Mesenchymal stem cell (in vitro differentiated cells and primary cell): ENCODE measurements at regions not wholly inside any gene's neighbourhood (a gene's known extent, or its start where the extent isn't known, plus 50 kb on each side); places are given as distances from the start of the nearest gene placed in this dataset.

ENCODE experiments used
- DNase-seq: peaks from one replicate; pipeline ENCODE4 v3.0.0-alpha.2; 2013
- H2AFZ ChIP-seq: one replicate; pipeline ENCODE4 v1.6.1; 2013; ENCODE audit warnings: low read depth, mild to moderate bottlenecking, control low read depth, inconsistent platforms, low read length, moderate library complexity
- H2AK5ac ChIP-seq: 2 replicates; pipeline ENCODE4 v1.6.1; 2013; ENCODE audit warnings: low read length, moderate library complexity, mild to moderate bottlenecking, inconsistent platforms; ENCODE audit not compliant: severe bottlenecking
- H2BK120ac ChIP-seq: one replicate; pipeline ENCODE4 v1.6.1; 2013; ENCODE audit warnings: low read depth, mild to moderate bottlenecking, inconsistent platforms, low read length, moderate library complexity
- H2BK12ac ChIP-seq, 2 experiments: one replicate each; pipeline ENCODE4 v1.6.1; 2013; ENCODE audit warnings: inconsistent platforms in 2 of 2, low read length in 2 of 2, mild to moderate bottlenecking in 2 of 2, moderate library complexity in 2 of 2, control low read depth in 1 of 2
- H2BK15ac ChIP-seq: one replicate; pipeline ENCODE4 v1.6.1; 2013; ENCODE audit warnings: mild to moderate bottlenecking, low read depth, inconsistent platforms; ENCODE audit not compliant: poor library complexity, severe bottlenecking
- H2BK5ac ChIP-seq: 2 replicates; pipeline ENCODE4 v1.6.1; 2013; ENCODE audit warnings: low read depth, mild to moderate bottlenecking, low read length, control low read depth, inconsistent platforms; ENCODE audit not compliant: poor library complexity, severe bottlenecking
- H3K14ac ChIP-seq, 2 experiments: one replicate each; pipeline ENCODE4 v1.6.1; 2013; ENCODE audit warnings: inconsistent platforms in 2 of 2, low read length in 2 of 2, control low read depth in 1 of 2, mild to moderate bottlenecking in 1 of 2, moderate library complexity in 1 of 2
- H3K18ac ChIP-seq, 2 experiments: one replicate each; pipeline ENCODE4 v1.6.1; 2013; ENCODE audit warnings: inconsistent platforms in 2 of 2, low read length in 2 of 2, control low read depth in 1 of 2, low read depth in 1 of 2, mild to moderate bottlenecking in 1 of 2
- H3K23ac ChIP-seq, 2 experiments: one replicate each; pipeline ENCODE4 v1.6.1; 2013; ENCODE audit warnings: inconsistent platforms in 2 of 2, low read length in 2 of 2, mild to moderate bottlenecking in 2 of 2, moderate library complexity in 2 of 2, control low read depth in 1 of 2
- H3K27ac ChIP-seq: 2 replicates; pipeline ENCODE4 v1.5.1; 2013; ENCODE audit warnings: mild to moderate bottlenecking, moderate library complexity, low read length, control low read depth, inconsistent platforms; ENCODE audit not compliant: poor library complexity, severe bottlenecking
- H3K27me3 ChIP-seq, 2 experiments: 2 replicates each; pipeline versions ENCODE4 v1.6.1 to v1.7.0; 2013; ENCODE audit warnings: low read length in 2 of 2, mild to moderate bottlenecking in 2 of 2, moderate library complexity in 2 of 2, control low read depth in 1 of 2, inconsistent platforms in 1 of 2; ENCODE audit not compliant: control insufficient read depth in 1 of 2, insufficient read depth in 1 of 2
- H3K36me3 ChIP-seq, 2 experiments: 2 replicates each; pipeline versions ENCODE4 v1.6.1 to v1.7.0; 2013; ENCODE audit warnings: low read length in 2 of 2, control low read depth in 1 of 2, inconsistent platforms in 1 of 2, low read depth in 1 of 2, mild to moderate bottlenecking in 1 of 2; ENCODE audit not compliant: insufficient read depth in 2 of 2, control insufficient read depth in 1 of 2
- H3K4ac ChIP-seq, 2 experiments: one replicate each; pipeline ENCODE4 v1.6.1; 2013; ENCODE audit warnings: inconsistent platforms in 2 of 2, low read length in 2 of 2, mild to moderate bottlenecking in 2 of 2, moderate library complexity in 2 of 2, control low read depth in 1 of 2, low read depth in 1 of 2
- H3K4me1 ChIP-seq: 2 replicates; pipeline ENCODE4 v1.6.1; 2013; ENCODE audit warnings: low read depth, low read length, control low read depth; ENCODE audit not compliant: control insufficient read depth, insufficient read depth
- H3K4me2 ChIP-seq: 2 replicates; pipeline ENCODE4 v1.6.1; 2013; ENCODE audit warnings: low read length, mild to moderate bottlenecking, inconsistent platforms; ENCODE audit not compliant: poor library complexity, severe bottlenecking
- H3K4me3 ChIP-seq, 2 experiments: 2 replicates each; pipeline versions ENCODE4 v1.5.1 to v1.7.0; 2013; ENCODE audit warnings: low read length in 2 of 2, mild to moderate bottlenecking in 2 of 2, control low read depth in 1 of 2, low read depth in 1 of 2; ENCODE audit not compliant: insufficient read depth in 1 of 2
- H3K79me1 ChIP-seq: replicated peaks from 2 replicates; pipeline ENCODE4 v1.6.1; 2013; ENCODE audit warnings: mild to moderate bottlenecking, control low read depth, low read length, inconsistent platforms; ENCODE audit not compliant: poor library complexity, severe bottlenecking
- H3K9ac ChIP-seq: 2 replicates; pipeline ENCODE4 v1.7.0; 2013; ENCODE audit warnings: mild to moderate bottlenecking, low read length, moderate library complexity
- H3K9me3 ChIP-seq: 2 replicates; pipeline ENCODE4 v1.7.0; 2013; ENCODE audit warnings: mild to moderate bottlenecking, low read length; ENCODE audit not compliant: control insufficient read depth
- H4K8ac ChIP-seq: one replicate; pipeline ENCODE4 v1.6.1; 2013; ENCODE audit warnings: inconsistent platforms, mild to moderate bottlenecking, low read length, moderate library complexity
- H4K91ac ChIP-seq: one replicate; pipeline ENCODE4 v1.6.1; 2013; ENCODE audit warnings: mild to moderate bottlenecking, low read length, inconsistent platforms
- WGBS: methylation state at CpG from one replicate; pipeline ENCODE4 v1.1.7; 2013; ENCODE audit warnings: mixed read lengths; 5-methylcytosine and 5-hydroxymethylcytosine counted together

DNA sequence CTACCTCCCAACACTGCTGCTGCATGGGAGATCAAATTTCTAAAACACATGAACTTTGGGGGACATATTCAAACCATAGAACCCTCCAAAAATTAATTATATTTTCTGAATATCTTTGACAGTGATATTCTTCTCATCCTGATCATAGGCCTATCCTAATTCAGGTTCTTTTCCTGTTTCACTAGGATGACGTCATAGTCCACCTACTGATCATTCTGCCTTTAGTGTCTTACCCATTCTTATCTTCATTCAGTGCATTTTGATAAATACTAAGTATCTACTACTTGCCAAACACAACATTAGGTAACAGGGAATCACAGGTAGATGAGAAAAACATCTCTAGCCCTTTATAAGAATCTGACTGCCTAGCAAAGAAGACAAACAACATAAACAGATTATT is 179.1 kb upstream of the PRLR start:
- Histone ChIP-seq H3K18ac (no peak overlapping the region), H2AK5ac (no peak overlapping the region), H2BK120ac (no peak overlapping the region), H2BK5ac (no peak overlapping the region), H2BK15ac (no peak overlapping the region), H3K79me1 (no peaks in the 10 kb centered on the region), H3K4me2 (no peak overlapping the region), H3K27ac (no peak overlapping the region), H3K36me3 (no peaks in the 10 kb centered on the region), H3K4me1 (no peaks in the 10 kb centered on the region), H3K27me3 (no peaks in the 10 kb centered on the region), H3K9me3 (peaks cover 5% of the 10 kb centered on the region), H3K4ac (no peak overlapping the region), H3K14ac (no peak overlapping the region), H2BK12ac (no peak overlapping the region), H2AFZ (no peak overlapping the region), H3K4me3 (no peak overlapping the region), H3K23ac (no peak overlapping the region), H3K9ac (no peak overlapping the region), H4K91ac (no peak overlapping the region), H4K8ac (no peak overlapping the region)
- 55% methylated on average over 1 of the region's 1 CpG for WGBS
- DNase-seq = no peak

DNA sequence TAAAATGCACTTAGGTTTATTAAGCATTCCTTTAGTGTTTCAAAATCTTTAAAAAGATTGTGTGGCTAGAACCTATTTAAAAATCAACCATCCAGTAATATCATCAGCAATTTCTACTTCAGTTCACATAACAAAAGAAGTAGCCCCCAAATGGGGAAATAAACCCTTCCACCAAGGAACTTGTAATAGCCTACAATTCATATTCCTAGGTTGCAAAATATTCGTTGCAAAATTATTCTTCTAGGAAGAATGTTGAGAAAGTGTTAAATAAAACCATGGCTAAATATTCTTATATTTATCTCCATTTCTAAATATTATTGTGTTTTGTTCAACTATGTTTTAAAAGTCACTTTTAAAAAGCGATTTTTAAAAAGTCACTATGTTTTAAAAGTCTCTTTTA is 177.9 kb upstream of the PRLR start:
- Histone ChIP-seq H3K4me3 (no peak overlapping the region), H2BK12ac (no peak overlapping the region), H3K27me3 (no peaks in the 10 kb centered on the region), H4K91ac (no peak overlapping the region), H2BK15ac (no peak overlapping the region), H3K36me3 (no peaks in the 10 kb centered on the region), H3K27ac (no peak overlapping the region), H3K23ac (no peak overlapping the region), H2BK120ac (no peak overlapping the region), H2AK5ac (no peak overlapping the region), H2AFZ (no peak overlapping the region), H3K79me1 (no peaks in the 10 kb centered on the region), H3K4me2 (no peak overlapping the region), H3K9me3 (peaks cover 5% of the 10 kb centered on the region), H3K18ac (no peak overlapping the region), H3K4ac (no peak overlapping the region), H3K9ac (no peak overlapping the region), H4K8ac (no peak overlapping the region), H3K14ac (no peak overlapping the region), H3K4me1 (no peaks in the 10 kb centered on the region), H2BK5ac (no peak overlapping the region)
- WGBS = no CpG with 5 or more reads among the region's 2 CpGs
- no peak for DNase-seq

DNA sequence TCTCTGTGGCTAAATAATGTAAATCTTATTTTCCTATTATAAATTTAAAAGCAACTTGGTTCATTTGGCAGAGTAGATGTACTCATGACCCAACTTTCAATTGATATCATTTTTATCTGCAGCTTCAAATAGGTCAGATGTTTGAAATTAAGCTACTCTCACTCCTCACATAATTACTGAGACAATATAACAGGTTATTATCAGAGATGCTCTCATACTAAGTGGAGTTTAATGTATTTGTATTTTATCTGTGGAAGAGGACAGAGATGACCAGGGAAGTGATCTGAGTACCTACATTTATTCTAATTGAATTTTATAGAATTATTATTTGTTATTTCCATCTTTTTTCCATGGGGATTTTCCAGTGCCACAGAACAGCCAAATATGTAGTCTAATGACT is 177.4 kb upstream of the PRLR start:
- H3K9me3 ChIP-seq = peaks cover 5% of the 10 kb centered on the region
- H3K27ac ChIP-seq = no peak overlapping the region
- no peak for DNase-seq
- no peak overlapping the region for H3K9ac ChIP-seq
- H2BK12ac ChIP-seq = no peak overlapping the region
- no peak overlapping the region for H2AFZ ChIP-seq
- no peak overlapping the region for H4K91ac ChIP-seq
- H3K4me3 ChIP-seq = no peak overlapping the region
- H3K36me3 ChIP-seq = no peaks in the 10 kb centered on the region
- no peak overlapping the region for H2BK15ac ChIP-seq
- H3K18ac ChIP-seq = no peak overlapping the region
- no peaks in the 10 kb centered on the region for H3K27me3 ChIP-seq
- H3K4ac ChIP-seq = no peak overlapping the region
- no peak overlapping the region for H4K8ac ChIP-seq
- H3K4me2 ChIP-seq = no peak overlapping the region
- H3K14ac ChIP-seq = no peak overlapping the region
- no peak overlapping the region for H2BK120ac ChIP-seq
- H3K79me1 ChIP-seq = no peaks in the 10 kb centered on the region
- no peak overlapping the region for H3K23ac ChIP-seq
- no peak overlapping the region for H2AK5ac ChIP-seq
- H2BK5ac ChIP-seq = no peak overlapping the region
- no peaks in the 10 kb centered on the region for H3K4me1 ChIP-seq

DNA sequence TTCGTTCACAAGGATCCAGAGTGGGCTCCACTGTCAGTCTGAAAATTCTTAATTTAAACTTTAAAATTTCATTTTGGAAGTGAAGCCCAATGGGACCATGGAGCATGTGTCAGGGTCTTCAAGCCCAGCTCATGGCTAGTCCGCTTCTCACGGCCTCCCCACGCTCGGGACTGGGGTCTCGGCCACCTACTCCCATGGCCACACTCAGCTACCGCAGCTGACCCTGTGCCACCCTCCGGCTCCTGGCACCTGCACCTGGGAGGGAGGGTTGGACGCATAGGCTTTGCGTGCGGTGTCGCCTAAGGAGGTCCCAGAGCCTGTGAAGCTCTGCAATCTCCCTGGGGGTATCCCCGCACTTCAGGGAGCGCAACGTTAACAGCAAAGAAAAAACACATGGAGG is 175.7 kb upstream of the PRLR start:
- Histone ChIP-seq H3K9me3 (peaks cover 5% of the 10 kb centered on the region), H3K27ac (no peak overlapping the region), H3K27me3 (no peaks in the 10 kb centered on the region), H3K9ac (no peak overlapping the region), H2BK12ac (no peak overlapping the region), H4K8ac (no peak overlapping the region), H4K91ac (no peak overlapping the region), H3K4me3 (no peak overlapping the region), H3K36me3 (no peaks in the 10 kb centered on the region), H3K4ac (no peak overlapping the region), H3K4me1 (no peaks in the 10 kb centered on the region), H3K23ac (no peak overlapping the region), H2BK5ac (no peak overlapping the region), H2AK5ac (no peak overlapping the region), H2BK15ac (no peak overlapping the region), H3K18ac (no peak overlapping the region), H3K14ac (no peak overlapping the region), H3K79me1 (no peaks in the 10 kb centered on the region), H2AFZ (no peak overlapping the region), H2BK120ac (no peak overlapping the region), H3K4me2 (no peak overlapping the region)
- no peak for DNase-seq
- WGBS = 94% methylated on average over 15 of the region's 15 CpGs
